Stimulated activated CD4-positive, alpha-beta T cell treated with anti-CD3 and anti-CD28 coated beads, Interleukin-1b, Interleukin-23, amount 100 ng/mL, for 48 hours (primary cell): ENCODE measurements at regions not wholly inside any gene's neighbourhood (a gene's known extent, or its start where the extent isn't known, plus 50 kb on each side); places are given as distances from the start of the nearest gene placed in this dataset.
A peak's percentile ranks its signal among the peaks of the same experiment; 100 is the strongest.
"Not testable (repeated sequence)": the region's sequence is repeated elsewhere in the genome, so short reads cannot be mapped to it uniquely, and the experiment has no call there.

Experiments
- DNase-seq: peaks from one replicate; pipeline ENCODE4 v3.0.0-alpha.2; 2020

- not testable (repeated sequence) for DNase-seq
Measured at GRCh38 chr18:14460364-14460763, 83.0 kb downstream of the POTEC start.

- DNase-seq, result not testable (repeated sequence)
Measured at GRCh38 chr18:14459826-14460225, 83.6 kb downstream of the POTEC start.

- peak; percentile 76 for DNase-seq
Measured at GRCh38 chr18:14458009-14458945, 85.1 kb downstream of the POTEC start.

- DNase-seq, result peak; percentile 20
Measured at GRCh38 chr18:14450637-14451009, 92.8 kb downstream of the POTEC start.

GRCh38 chr18:14449995-14450636 is 93.3 kb downstream of the POTEC start:
- DNase-seq, result peak; percentile 14

GRCh38 chr18:14449062-14449461 is 94.3 kb downstream of the POTEC start:
- not testable (repeated sequence) for DNase-seq

- DNase-seq, result not testable (repeated sequence)
Measured at GRCh38 chr18:14447715-14448114, 95.7 kb downstream of the POTEC start.

GRCh38 chr18:14435460-14435859 is 107.9 kb downstream of the POTEC start:
- DNase-seq, result not testable (repeated sequence)

- DNase-seq, result not testable (repeated sequence)
Measured at GRCh38 chr18:14432371-14432770, 111.0 kb downstream of the POTEC start.

GRCh38 chr18:14431031-14431521 is 112.3 kb downstream of the POTEC start:
- DNase-seq, result peak; percentile 69

GRCh38 chr18:14415806-14416205 is 127.6 kb downstream of the POTEC start:
- peak; percentile 37 for DNase-seq

- not testable (repeated sequence) for DNase-seq
Measured at GRCh38 chr18:14415399-14415798, 128.0 kb downstream of the POTEC start.

- not testable (repeated sequence) for DNase-seq
Measured at GRCh38 chr18:14395533-14395932, 147.9 kb downstream of the POTEC start.

GRCh38 chr18:14393563-14394103 is 149.8 kb downstream of the POTEC start:
- DNase-seq, result not testable (repeated sequence)

- not testable (repeated sequence) for DNase-seq
Measured at GRCh38 chr18:14392604-14393003, 150.8 kb downstream of the POTEC start.

- not testable (repeated sequence) for DNase-seq
Measured at GRCh38 chr18:14384961-14385360, 158.4 kb downstream of the POTEC start.

- not testable (repeated sequence) for DNase-seq
Measured at GRCh38 chr18:14382666-14383065, 160.7 kb downstream of the POTEC start.

- DNase-seq, result not testable (repeated sequence)
Measured at GRCh38 chr18:14379489-14379888, 163.9 kb downstream of the POTEC start.

GRCh38 chr18:14378376-14378775 is 165.0 kb downstream of the POTEC start:
- DNase-seq, result not testable (repeated sequence)

GRCh38 chr18:14361346-14361745 is 182.1 kb downstream of the POTEC start:
- not testable (repeated sequence) for DNase-seq

GRCh38 chr18:14357553-14358297 is 185.7 kb downstream of the POTEC start:
- not testable (repeated sequence) for DNase-seq

GRCh38 chr18:14342170-14342569 is 201.2 kb downstream of the POTEC start:
- not testable (repeated sequence) for DNase-seq

GRCh38 chr18:14336017-14336416 is 203.8 kb upstream of the ZNF519 start:
- not testable (repeated sequence) for DNase-seq
